Neuronal stem cell (in vitro differentiated cells): ENCODE measurements at regions not wholly inside any gene's neighbourhood (a gene's known extent, or its start where the extent isn't known, plus 50 kb on each side); places are given as distances from the start of the nearest gene placed in this dataset.

Source experiments
- DNase-seq: peaks from one replicate; pipeline ENCODE4 v3.0.0-alpha.2; 2013; ENCODE audit warnings: low spot score
- H2AFZ ChIP-seq: one replicate; pipeline ENCODE4 v1.6.1; 2013; ENCODE audit warnings: mild to moderate bottlenecking, low read length, inconsistent platforms
- H2AK5ac ChIP-seq: 2 replicates; pipeline ENCODE4 v1.6.1; 2013; ENCODE audit warnings: low read depth, mild to moderate bottlenecking, inconsistent platforms, low read length, moderate library complexity, mixed read lengths
- H2BK120ac ChIP-seq: 2 replicates; pipeline ENCODE4 v1.6.1; 2013; ENCODE audit warnings: low read depth, mild to moderate bottlenecking, inconsistent platforms, low read length, moderate library complexity, mixed read lengths
- H2BK12ac ChIP-seq: one replicate; pipeline ENCODE4 v1.6.1; 2013; ENCODE audit warnings: low read length, inconsistent platforms
- H2BK15ac ChIP-seq: 2 replicates; pipeline ENCODE4 v1.6.1; 2013; ENCODE audit warnings: mild to moderate bottlenecking, low read length, inconsistent platforms, mixed read lengths
- H2BK5ac ChIP-seq: one replicate; pipeline ENCODE4 v1.6.1; 2013; ENCODE audit warnings: inconsistent platforms, mild to moderate bottlenecking, low read length, moderate library complexity
- H3K14ac ChIP-seq: one replicate; pipeline ENCODE4 v1.6.1; 2013; ENCODE audit warnings: low read length, inconsistent platforms
- H3K18ac ChIP-seq: 2 replicates; pipeline ENCODE4 v1.6.1; 2013; ENCODE audit warnings: low read length, inconsistent platforms
- H3K23ac ChIP-seq: 2 replicates; pipeline ENCODE4 v1.6.1; 2013; ENCODE audit warnings: low read depth, mild to moderate bottlenecking, mixed read lengths, low read length, inconsistent platforms; ENCODE audit not compliant: poor library complexity
- H3K27ac ChIP-seq: replicated peaks from 3 replicates; pipeline ENCODE4 v1.5.1; 2013; ENCODE audit warnings: low read length, inconsistent platforms
- H3K27me3 ChIP-seq, 3 experiments: 2 replicates each; pipeline ENCODE4 v1.6.1; 2013; ENCODE audit warnings: low read length in 3 of 3, mild to moderate bottlenecking in 2 of 3, inconsistent platforms in 1 of 3, low read depth in 1 of 3, mixed read lengths in 1 of 3, moderate library complexity in 1 of 3; ENCODE audit not compliant: control insufficient read depth in 3 of 3, insufficient read depth in 3 of 3
- H3K36me3 ChIP-seq, 2 donors: replicated peaks in 1 of 2; 2 replicates each; pipeline ENCODE4 v1.6.1; 2013; ENCODE audit warnings: low read length in 2 of 2; ENCODE audit not compliant: control insufficient read depth in 2 of 2, insufficient read depth in 2 of 2
- H3K4ac ChIP-seq: 2 replicates; pipeline ENCODE4 v1.6.1; 2013; ENCODE audit warnings: inconsistent platforms, mild to moderate bottlenecking, low read length, moderate library complexity
- H3K4me1 ChIP-seq, 2 donors: 1 replicate in 1 of 2; 2 replicates in 1 of 2; pipeline ENCODE4 v1.6.1; 2013; ENCODE audit warnings: low read length in 2 of 2, low read depth in 1 of 2; ENCODE audit not compliant: control insufficient read depth in 2 of 2, insufficient read depth in 1 of 2
- H3K4me2 ChIP-seq: one replicate; pipeline ENCODE4 v1.6.1; 2013; ENCODE audit warnings: mild to moderate bottlenecking, low read length, inconsistent platforms; ENCODE audit not compliant: insufficient read depth, poor library complexity, severe bottlenecking
- H3K4me3 ChIP-seq, 2 donors: 2 replicates each; pipeline ENCODE4 v1.5.1; 2013; ENCODE audit warnings: low read length in 2 of 2, mild to moderate bottlenecking in 2 of 2, inconsistent platforms in 1 of 2, moderate library complexity in 1 of 2
- H3K79me1 ChIP-seq: one replicate; pipeline ENCODE4 v1.6.1; 2013; ENCODE audit warnings: low read depth, mild to moderate bottlenecking, inconsistent platforms, low read length, moderate library complexity
- H3K9ac ChIP-seq: one replicate; pipeline ENCODE4 v1.6.1; 2013; ENCODE audit warnings: mild to moderate bottlenecking, low read depth, low read length, inconsistent platforms; ENCODE audit not compliant: poor library complexity
- H3K9me3 ChIP-seq, 2 donors: replicated peaks in 1 of 2; 2 replicates each; pipeline versions ENCODE3 to v1.6.1; 2013; ENCODE audit warnings: low read length in 2 of 2, mild to moderate bottlenecking in 2 of 2, inconsistent platforms in 1 of 2, low read depth in 1 of 2, mixed read lengths in 1 of 2, moderate library complexity in 1 of 2; ENCODE audit not compliant: control insufficient read depth in 2 of 2, insufficient read depth in 1 of 2
- H4K8ac ChIP-seq: one replicate; pipeline ENCODE4 v1.6.1; 2013; ENCODE audit warnings: low read depth, mild to moderate bottlenecking, inconsistent platforms, low read length, moderate library complexity
- H4K91ac ChIP-seq: one replicate; pipeline ENCODE4 v1.6.1; 2013; ENCODE audit warnings: low read length, low read depth, mild to moderate bottlenecking, inconsistent platforms; ENCODE audit not compliant: poor library complexity
- WGBS, 2 donors: extraction: QIAGEN DNeasy Blood & Tissue Kit; methylation state at CpG; one replicate each; pipeline ENCODE4 v1.1.7; 2013; ENCODE audit warnings: missing lambda C conversion rate in 2 of 2, mixed read lengths in 1 of 2; ENCODE audit not compliant: insufficient read length in 2 of 2, insufficient replicate concordance in 1 of 2; ENCODE audit errors: extremely low coverage in 2 of 2; 5-methylcytosine and 5-hydroxymethylcytosine counted together

DNA sequence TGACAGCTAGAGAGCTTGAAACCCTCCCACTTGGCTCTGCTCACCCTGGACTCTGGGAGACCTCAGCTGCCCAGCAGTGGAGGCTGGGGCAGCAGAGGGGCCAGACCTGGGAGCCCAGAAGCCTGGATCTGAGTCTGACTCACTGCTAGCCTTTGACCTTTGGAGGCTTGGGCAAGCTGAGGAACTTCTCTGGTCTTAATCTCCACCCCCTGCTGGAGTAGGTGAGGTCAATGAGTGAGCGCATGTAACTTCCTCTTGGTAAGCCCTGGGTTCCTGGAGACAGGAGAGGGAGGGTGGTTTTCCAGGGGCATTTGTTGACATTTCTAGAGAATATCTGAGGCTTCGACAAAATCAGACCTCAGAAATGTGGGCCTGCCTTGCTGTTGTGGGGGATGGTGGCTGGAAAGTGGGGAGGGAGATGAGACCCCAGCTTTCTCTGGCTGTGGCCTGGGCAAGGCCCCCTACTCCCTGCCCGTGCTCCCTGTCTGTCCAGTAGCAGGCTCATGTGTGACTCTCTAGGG is 73.0 kb upstream of the YWHAQ start:
- H3K4me3 ChIP-seq: no peak overlapping the region
- H3K27ac ChIP-seq: no peak overlapping the region
- no peak overlapping the region for H2BK120ac ChIP-seq
- no peak for DNase-seq
- H3K27me3 ChIP-seq: no peaks in the 10 kb centered on the region
- H2BK12ac ChIP-seq: no peak overlapping the region
- H3K4me1 ChIP-seq: peaks cover 3 to 12% of the 10 kb centered on the region in 2 donors
- no peak overlapping the region for H4K8ac ChIP-seq
- no peak overlapping the region for H2BK15ac ChIP-seq
- H2BK5ac ChIP-seq: no peak overlapping the region
- H3K4me2 ChIP-seq: no peak overlapping the region
- no CpG with 5 or more reads among the region's 3 CpGs for WGBS, 2 donors
- H3K23ac ChIP-seq: no peak overlapping the region
- no peaks in the 10 kb centered on the region for H3K79me1 ChIP-seq
- no peak overlapping the region for H3K9ac ChIP-seq
- H4K91ac ChIP-seq: no peak overlapping the region
- no peak overlapping the region for H3K18ac ChIP-seq
- no peaks in the 10 kb centered on the region for H3K9me3 ChIP-seq
- H3K14ac ChIP-seq: no peak overlapping the region
- no peak overlapping the region for H2AFZ ChIP-seq
- no peaks in the 10 kb centered on the region for H3K36me3 ChIP-seq
- H2AK5ac ChIP-seq: no peak overlapping the region
- H3K4ac ChIP-seq: no peak overlapping the region

DNA sequence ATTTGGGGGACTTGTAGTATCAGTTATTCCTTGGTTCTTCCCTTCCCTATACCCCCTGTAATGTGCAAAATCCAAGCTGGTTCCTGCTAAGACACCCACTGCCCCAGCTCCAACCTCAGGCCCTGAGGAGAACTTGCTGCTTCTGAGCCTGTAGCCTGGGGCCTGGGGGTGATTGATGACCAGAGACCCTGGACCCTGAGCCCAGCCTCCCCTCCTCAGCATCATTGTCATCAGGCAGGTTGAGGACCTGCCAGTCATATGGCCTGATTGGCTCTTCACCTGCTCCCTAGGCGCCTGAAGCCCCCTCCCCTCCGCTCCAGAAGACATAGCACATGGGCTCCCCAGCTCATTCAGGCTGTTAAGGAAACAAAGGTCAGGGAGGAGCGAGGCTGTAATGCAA is 73.8 kb upstream of the YWHAQ start:
- H3K79me1 ChIP-seq: no peaks in the 10 kb centered on the region
- no peak overlapping the region for H3K14ac ChIP-seq
- H2BK15ac ChIP-seq: no peak overlapping the region
- no peak overlapping the region for H2BK5ac ChIP-seq
- peaks cover 3 to 12% of the 10 kb centered on the region in 2 donors for H3K4me1 ChIP-seq
- no peak for DNase-seq
- no CpG with 5 or more reads among the region's 3 CpGs for WGBS, 2 donors
- H3K4ac ChIP-seq: no peak overlapping the region
- no peak overlapping the region for H2BK120ac ChIP-seq
- no peaks in the 10 kb centered on the region for H3K36me3 ChIP-seq
- no peak overlapping the region for H4K91ac ChIP-seq
- no peak overlapping the region for H3K4me3 ChIP-seq
- peaks cover 0 to 1% (median 0%) of the 10 kb centered on the region in 3 experiments for H3K27me3 ChIP-seq
- no peak overlapping the region for H3K4me2 ChIP-seq
- no peak overlapping the region for H2AFZ ChIP-seq
- H3K27ac ChIP-seq: no peak overlapping the region
- peaks cover 3 to 4% of the 10 kb centered on the region in 2 donors for H3K9me3 ChIP-seq
- H3K23ac ChIP-seq: no peak overlapping the region
- H3K18ac ChIP-seq: peak overlapping the region; percentile 49
- no peak overlapping the region for H2BK12ac ChIP-seq
- H3K9ac ChIP-seq: no peak overlapping the region
- no peak overlapping the region for H4K8ac ChIP-seq
- H2AK5ac ChIP-seq: no peak overlapping the region

DNA sequence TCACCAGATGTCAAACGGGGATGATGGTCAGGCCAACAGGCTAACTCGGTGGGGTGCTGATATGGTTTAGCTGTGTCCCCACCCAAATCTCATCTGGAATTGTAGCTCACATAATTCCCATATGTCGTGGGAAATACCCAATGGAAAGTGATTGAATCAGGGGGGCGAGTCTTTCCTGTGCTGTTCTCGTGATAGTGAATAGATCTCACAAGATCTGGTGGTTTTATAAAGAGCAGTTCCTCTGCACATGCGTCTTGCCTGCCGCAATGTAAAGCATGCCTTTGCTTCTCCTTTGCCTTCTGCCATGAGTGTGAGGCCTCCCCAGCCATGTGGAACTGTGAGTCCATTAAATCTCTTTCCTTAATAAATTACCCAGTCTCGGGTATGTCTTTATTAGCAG is 74.4 kb upstream of the YWHAQ start:
- Histone ChIP-seq H2BK12ac (no peak overlapping the region), H3K9me3 (peaks cover 5 to 9% of the 10 kb centered on the region in 2 donors), H4K91ac (no peak overlapping the region), H2AFZ (no peak overlapping the region), H3K23ac (no peak overlapping the region), H3K4me1 (peaks cover 3 to 12% of the 10 kb centered on the region in 2 donors), H2BK15ac (no peak overlapping the region), H3K79me1 (no peaks in the 10 kb centered on the region), H3K27me3 (peaks cover 0 to 5% (median 0%) of the 10 kb centered on the region in 3 experiments), H3K4me2 (no peak overlapping the region), H3K36me3 (no peaks in the 10 kb centered on the region), H4K8ac (no peak overlapping the region), H2AK5ac (no peak overlapping the region), H3K27ac (no peak overlapping the region), H3K14ac (no peak overlapping the region), H3K4ac (no peak overlapping the region), H2BK120ac (no peak overlapping the region), H3K9ac (no peak overlapping the region), H3K18ac (no peak overlapping the region), H2BK5ac (no peak overlapping the region), H3K4me3 (no peak overlapping the region)
- no CpG with 5 or more reads among the region's 8 CpGs for WGBS, 2 donors
- no peak for DNase-seq

- Histone ChIP-seq H2AFZ (no peak overlapping the region), H2BK12ac (no peak overlapping the region), H3K27ac (no peak overlapping the region), H3K4me3 (no peak overlapping the region), H3K36me3 (no peaks in the 10 kb centered on the region), H3K4me1 (peaks cover 3 to 12% of the 10 kb centered on the region in 2 donors), H3K79me1 (no peaks in the 10 kb centered on the region), H3K18ac (no peak overlapping the region), H3K9ac (no peak overlapping the region), H3K9me3 (peaks cover 5 to 9% of the 10 kb centered on the region in 2 donors), H2BK15ac (no peak overlapping the region), H3K4ac (no peak overlapping the region), H3K4me2 (no peak overlapping the region), H2BK5ac (no peak overlapping the region), H3K14ac (no peak overlapping the region), H4K8ac (no peak overlapping the region), H3K27me3 (peaks cover 0 to 5% (median 0%) of the 10 kb centered on the region in 3 experiments), H2BK120ac (no peak overlapping the region), H4K91ac (no peak overlapping the region), H3K23ac (no peak overlapping the region), H2AK5ac (no peak overlapping the region)
- WGBS, 2 donors: no CpG with 5 or more reads among the region's 6 CpGs
- DNase-seq: no peak
Measured at GRCh38 chr2:9707008-9707407, 76.2 kb upstream of the YWHAQ start.
